NB4 (cell line): ENCODE measurements at regions not wholly inside any gene's neighbourhood (a gene's known extent, or its start where the extent isn't known, plus 50 kb on each side); places are given as distances from the start of the nearest gene placed in this dataset.

Experiments
- CTCF ChIP-seq: IDR thresholded peaks from one replicate; pipeline ENCODE4 v1.5.1; 2012; ENCODE audit warnings: low read depth, low read length
- MAX ChIP-seq: IDR thresholded peaks from 2 replicates; pipeline ENCODE4 v1.6.1; 2011; ENCODE audit warnings: low read depth, low read length
- POLR2A ChIP-seq: IDR thresholded peaks from 2 replicates; pipeline ENCODE4 v1.6.1; 2011; ENCODE audit warnings: mild to moderate bottlenecking; ENCODE audit not compliant: insufficient read length; ENCODE audit errors: extremely low read depth

- TF ChIP-seq CTCF (no peak), POLR2A (no peak), MAX (no peak)
Observed at GRCh38 chr16:74064120-74064735, 232.4 kb upstream of the PSMD7 start.
